ENCODE measurements at regions not wholly inside any gene's neighbourhood (a gene's known extent, or its start where the extent isn't known, plus 50 kb on each side); places are given as distances from the start of the nearest gene placed in this dataset.
"Not testable (repeated sequence)": the region's sequence is repeated elsewhere in the genome, so short reads cannot be mapped to it uniquely, and the experiment has no call there.

DNA sequence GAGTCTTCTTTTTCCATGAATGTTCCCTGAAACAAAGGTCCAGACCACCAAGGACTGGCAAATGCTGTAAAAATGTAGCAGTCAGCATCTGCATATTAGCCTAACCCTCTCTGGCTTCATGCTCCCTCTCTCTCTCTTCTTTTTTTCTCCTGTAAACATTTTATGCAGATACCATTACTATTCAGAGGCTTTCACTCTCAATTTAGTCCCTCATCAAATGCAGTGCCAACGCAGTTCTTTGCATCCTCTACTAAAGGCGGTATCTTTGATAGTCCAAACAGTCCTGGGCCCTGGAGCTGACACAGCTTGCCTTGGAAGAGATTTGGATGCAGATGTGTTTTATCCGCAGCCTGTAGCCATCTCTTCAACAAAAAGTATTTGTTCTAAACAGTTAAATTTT, 167.1 kb upstream of the MMS22L start:
- no peak for DNase-seq (ENCODE audit: low read depth in 2 of 2)

DNA sequence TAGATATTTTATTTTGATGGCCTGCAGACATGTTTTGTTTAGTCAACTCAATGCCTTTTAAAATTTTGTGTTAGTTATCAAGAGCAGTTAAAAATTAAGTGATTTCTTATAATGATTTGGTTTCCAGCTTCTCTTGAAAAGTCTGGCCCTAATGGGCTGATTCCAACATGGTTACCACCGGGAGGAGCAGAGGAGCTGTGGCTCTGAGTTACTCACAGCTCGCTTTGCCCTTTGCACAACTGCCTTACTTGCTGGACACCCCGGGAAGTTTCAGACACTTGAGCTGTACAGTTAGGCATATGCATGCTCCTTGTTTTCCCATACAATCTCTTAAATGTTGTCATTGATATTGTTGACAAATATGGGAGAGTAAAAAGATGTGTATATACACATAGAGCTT, 173.1 kb upstream of the MMS22L start:
- DNase-seq (ENCODE audit: low read depth in 2 of 2): no peak

DNA sequence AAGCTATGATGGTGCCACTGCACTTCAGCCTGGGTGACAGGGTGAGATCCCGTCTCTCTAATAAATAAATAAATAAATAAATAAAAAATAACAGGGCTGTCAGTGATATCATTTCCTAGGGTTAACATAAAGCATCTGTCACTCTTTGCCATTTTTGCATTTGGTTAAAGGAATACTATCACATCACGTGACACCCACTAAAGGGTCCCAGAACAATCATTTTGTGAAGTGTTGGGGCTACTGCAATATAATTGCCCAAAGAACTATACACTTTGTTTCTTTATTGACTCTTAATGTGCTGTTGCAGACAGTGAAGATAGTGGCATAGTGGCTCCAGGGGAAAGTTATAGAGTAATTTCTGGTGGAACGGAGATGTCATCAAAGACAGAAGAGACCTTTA, 176.5 kb upstream of the MMS22L start:
- DNase-seq (ENCODE audit: low read depth in 2 of 2): no peak

DNA sequence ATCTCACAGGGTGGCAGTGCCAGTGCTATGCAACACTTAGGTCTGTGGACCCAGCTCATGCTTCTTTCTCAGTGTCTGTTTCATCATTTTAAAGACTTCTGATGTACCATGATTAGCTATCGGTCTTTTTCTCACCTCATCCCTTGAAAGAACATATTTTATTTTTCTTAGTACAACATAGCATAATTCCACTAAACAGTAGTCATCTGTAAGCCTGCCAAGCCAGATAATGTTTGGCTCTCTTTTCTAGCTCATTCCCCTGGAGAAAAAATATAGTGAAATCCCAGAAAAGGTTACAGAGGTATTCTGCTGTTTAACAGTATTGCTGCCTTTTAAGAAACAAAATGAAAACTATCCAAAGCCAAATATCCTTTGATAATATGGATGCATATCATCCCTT, 177.0 kb upstream of the MMS22L start:
- DNase-seq (ENCODE audit: low read depth in 2 of 2): no peak

DNA sequence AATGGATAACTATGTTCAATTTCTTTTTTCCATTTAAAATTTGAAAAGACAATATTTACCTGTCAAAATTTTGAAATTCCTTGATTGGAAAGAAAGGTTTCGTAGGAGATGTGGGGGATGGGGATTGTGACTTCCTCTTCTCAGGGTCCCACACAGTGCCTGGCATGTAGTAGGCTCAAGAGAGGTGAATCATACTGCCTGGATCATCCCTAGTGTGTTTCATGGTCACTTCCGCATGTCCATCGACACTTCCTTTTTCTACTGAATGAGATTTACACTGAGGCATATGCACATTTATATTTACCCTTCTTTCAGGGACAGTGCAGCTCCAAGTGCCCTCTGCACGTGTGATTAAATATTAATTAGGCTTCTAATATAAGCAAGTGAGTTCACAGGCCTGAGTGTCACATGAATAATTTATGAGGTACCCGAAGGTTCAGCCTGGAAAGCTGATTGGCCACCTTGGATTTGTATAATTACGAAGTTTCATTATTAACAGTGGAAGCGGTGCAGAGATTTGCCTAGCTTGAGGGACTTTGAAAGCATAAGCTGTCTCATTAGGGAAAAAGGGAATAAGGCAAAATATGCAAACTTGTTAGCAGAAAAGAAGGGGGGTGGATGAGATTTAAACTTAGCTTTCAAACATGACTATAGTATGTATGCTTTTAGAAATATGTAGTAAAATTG, 177.5 kb upstream of the MMS22L start:
- no peak for DNase-seq (ENCODE audit: low read depth in 2 of 2)

DNA sequence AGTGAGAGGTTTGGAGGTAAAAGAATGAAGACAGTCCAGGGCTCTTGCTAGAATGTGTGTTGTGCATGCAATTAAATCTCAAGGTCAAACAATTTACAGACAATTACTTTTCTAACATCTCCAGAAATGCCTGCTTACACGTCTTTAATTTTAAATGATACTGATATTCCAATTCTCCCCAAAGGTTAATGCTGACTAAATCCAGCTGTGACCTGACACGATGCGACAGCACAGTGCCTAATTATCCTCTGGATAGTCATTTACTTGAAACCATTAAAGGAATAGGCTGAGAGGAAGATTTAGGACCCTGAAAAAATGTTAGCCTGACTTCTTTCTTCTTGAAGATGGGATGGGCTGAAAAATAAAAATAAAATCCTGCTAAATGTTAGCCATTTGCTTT, 178.2 kb upstream of the MMS22L start:
- DNase-seq (ENCODE audit: low read depth in 2 of 2): no peak

DNA sequence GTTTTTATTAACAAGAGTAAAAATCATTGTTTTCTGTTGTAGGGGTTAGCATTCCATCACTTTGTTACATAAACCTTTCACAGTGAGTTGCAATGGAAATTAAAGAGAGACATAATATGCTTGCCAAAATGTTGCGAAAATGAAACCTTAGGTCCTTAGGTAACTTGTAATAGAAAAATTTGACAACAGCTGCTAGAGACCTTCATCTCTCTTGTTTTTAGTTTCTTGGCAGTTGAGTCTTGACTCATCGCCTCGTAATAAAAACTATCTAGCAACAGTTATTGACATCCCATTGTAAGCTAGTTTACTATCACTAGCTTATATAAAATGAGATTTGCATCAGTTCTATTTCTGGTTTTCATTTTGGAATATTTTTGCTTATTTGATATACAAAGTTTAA, 179.0 kb upstream of the MMS22L start:
- DNase-seq (ENCODE audit: low read depth in 2 of 2): no peak

DNA sequence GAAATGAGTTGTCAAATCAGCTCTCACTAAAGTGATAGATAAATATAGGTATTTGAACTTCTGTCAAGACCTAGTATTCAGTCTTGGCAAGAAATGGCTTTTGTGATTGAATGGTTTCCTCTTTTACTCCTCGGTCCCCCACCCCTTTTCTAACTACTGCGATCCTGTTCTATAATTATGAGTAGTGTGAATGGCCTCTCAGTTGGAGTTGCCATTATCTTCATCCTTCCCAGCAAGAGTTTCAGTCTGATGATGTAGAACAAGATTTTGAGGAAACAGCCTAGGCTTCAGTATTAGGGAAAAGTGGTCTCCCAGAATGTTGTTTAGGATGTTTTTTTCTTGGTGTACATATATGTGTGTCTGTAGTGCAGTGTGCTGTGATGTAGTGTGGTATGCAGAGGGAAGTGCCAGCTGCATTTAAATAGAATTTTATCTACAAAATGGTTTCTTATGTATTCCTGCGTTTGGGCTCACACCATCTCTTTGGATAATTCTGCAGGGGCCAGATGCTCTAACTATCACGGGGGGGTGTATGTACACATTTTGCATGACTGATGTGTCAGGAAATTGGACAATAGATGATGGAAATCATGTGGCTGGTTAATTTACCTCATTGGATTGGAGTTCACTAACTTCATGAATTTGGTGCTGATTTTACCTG, 180.1 kb upstream of the MMS22L start:
- DNase-seq (ENCODE audit: low read depth in 2 of 2): no peak

DNA sequence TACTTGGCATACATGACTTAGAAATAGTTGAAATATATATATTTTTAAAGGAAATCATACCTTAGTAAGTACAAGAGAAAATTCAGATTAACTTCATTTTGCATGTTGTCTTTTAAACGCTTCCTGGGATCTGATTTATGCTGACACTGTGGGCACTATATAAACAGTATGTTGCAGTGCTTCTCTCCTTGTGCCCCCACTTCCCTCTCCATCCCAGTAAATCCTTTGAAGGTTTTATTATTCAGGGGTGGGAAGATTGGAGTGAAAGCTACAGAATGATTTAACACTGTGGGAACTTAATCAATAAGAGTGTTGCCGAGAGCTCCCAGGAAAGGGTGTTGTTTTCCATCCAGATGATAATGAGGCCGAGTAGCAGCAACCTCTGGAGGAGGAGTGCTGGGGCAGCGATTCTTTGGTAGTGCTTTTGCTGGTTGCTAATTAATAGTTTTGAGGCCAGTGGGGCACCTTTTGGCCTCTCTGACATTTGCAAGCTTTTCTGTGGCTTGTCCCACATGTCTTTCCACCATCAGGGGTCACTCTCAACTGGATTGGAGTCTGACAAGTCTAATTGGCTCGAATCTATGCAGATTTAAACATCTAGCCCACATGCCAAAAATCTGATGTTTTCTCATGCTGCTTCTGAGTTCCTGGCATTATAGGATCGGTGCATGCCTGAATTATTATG, 183.0 kb upstream of the MMS22L start:
- DNase-seq (ENCODE audit: low read depth in 2 of 2): no peak

DNA sequence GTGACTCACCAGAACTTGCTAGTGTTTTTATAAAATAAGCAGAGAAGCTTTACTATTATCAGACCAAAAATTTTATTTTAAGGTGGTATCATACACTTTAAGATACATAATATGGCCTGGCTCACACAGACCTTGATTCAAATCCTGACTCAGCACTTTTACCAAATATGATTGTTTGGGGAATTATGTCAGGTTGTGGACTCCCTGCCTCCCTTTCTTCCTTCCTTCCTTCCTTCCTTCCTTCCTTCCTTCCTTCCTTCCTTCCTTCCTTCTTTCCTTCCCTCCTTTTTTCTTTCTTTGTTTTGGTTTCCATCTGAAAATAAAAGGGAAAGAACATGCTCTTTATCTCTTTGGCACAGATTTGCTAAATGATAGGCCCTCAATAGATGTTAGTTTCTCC, 186.0 kb upstream of the MMS22L start:
- DNase-seq (ENCODE audit: low read depth in 2 of 2): no peak

DNA sequence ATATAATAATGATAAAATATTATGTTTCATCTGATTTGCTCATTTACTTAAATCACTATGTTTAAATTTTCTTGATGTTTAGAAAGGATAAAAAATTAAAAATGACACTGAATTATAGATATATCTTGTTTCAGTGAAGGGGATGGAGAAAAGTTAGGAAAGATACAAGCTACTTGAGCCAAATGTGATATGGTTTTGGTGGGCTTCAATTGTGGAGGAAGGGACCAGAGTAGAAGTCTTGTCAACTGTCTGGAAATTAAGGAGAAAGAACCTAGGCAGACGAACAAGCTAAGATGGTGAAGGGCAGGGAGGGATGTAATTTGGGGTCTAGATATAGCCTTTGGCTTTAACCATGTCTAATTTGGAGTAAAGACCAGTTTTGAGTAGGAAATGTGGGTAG, 186.4 kb upstream of the MMS22L start:
- DNase-seq (ENCODE audit: low read depth in 2 of 2): no peak

DNA sequence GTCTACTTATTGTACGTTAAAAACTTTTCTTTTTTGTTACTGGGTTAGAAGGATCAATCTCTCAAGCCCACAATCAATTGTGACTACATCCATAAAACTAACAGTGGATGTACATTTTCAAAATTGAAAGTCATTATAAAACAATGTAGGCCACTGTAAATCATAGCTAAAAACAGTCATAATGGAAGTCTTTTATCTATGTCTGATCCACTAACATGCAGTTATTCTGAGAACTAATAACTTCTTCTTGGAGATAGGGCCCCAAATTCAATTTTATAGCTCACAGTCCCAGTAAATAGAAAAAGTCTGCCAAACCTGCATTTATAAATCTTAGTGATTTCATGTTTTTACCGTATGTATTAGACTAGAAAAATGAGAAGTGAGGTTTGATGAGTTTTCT, 187.3 kb upstream of the MMS22L start:
- no peak for DNase-seq (ENCODE audit: low read depth in 2 of 2)

DNA sequence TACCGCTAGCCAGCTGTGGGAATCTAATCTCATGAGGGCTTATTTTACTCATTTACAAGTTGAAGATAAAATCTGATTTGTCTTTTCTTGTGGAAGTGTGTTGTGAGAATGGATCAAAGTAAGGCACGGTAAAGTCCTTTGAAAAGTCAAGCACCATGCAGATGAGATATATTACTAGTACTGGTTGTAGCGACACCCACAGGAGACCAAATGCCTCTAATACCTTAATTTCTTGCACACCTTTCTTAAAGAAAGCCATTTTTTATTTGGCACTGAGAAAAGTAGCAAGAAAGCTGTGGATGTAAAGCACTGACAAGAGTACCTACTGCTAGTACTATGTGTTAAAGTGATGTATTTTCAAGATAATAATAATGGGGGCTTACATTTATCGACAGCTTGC, 191.0 kb upstream of the MMS22L start:
- DNase-seq (ENCODE audit: low read depth in 2 of 2): no peak

DNA sequence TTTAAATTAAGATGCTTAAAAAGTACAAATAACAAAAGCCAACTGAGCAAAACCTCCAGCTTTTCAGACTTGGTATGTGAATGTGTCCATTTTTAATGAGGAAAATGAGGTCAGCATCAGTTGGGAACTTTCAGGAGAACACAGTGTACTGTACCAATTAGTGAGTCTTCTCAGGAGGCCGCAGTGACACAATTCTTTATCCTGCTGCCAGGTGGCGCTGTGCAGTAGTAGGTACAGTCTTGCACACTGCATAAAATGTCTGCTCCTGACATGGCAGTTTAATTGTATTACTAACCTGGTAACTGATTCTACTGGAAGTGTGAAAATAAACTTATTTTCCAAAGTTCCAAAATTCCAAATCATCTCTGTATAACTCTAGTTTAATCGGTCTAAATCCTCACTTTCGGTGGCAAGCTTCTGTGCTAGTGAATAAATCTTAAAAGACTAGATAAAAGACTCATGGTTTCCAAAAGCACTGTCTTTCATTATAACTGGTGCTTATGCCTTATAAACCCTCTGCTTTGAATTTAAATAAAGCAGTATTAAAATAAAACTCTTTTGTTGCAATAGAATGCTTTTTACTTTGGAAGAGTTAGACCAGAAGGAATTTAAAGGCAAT, 214.8 kb upstream of the MMS22L start:
- DNase-seq (ENCODE audit: low read depth in 2 of 2): peak in 1 of 2 donors; percentile 16

DNA sequence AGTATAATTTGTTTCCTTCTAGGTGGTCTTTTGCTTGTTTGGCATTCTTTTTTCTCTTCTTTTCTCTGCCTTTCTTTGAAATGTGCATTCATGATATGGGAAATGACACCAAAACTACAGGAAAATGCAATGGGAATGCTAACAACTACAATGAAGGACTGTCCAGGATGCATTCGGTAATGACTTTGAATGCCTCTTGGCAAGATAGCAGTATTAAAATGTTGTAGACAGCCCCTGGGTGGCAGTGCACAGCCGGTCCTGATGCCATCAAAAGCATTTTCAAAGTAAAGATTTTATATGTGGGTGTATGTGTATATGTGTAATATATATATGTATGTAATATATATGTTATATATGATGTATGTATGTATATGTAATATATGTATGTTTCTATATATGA, 218.8 kb upstream of the MMS22L start:
- DNase-seq (ENCODE audit: low read depth in 2 of 2): no peak

DNA sequence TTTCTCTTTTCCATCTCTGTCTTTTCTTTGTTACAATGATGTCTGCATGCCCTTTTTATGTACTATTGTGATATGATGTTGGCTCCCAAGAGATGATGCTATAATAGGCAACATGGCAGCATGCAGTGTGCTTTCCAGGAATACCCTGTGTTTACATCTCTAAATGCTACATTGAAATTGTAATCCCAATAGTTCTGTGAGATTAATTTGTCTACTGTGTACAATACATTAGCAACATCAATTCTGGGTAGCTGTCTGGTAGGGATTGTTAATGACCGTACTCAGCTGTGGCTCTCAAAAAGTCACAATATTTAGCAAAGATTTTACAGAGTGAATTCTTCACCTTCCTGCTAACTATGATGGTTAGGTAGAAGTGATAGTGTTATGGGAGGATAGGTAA, 225.6 kb upstream of the MMS22L start:
- no peak for DNase-seq (ENCODE audit: low read depth in 2 of 2)

DNA sequence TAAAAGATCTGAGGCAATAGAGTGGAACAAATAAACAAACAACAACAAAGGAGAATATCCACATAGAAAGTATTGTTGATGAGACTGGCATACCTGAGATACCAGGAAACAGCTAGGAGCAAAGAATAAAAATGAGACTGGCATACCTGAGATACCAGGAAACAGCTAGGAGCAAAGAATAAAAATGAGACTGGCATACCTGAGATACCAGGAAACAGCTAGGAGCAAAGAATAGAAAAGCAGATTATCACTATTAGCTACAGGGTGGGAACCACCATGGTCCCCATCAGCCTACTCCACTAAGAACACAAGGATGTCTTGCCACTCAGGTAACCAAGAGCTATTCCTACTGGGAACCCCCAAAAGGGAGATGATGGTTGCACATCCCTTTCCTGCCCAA, 230.2 kb upstream of the MMS22L start:
- not testable (repeated sequence) for DNase-seq (ENCODE audit: low read depth in 2 of 2)

DNA sequence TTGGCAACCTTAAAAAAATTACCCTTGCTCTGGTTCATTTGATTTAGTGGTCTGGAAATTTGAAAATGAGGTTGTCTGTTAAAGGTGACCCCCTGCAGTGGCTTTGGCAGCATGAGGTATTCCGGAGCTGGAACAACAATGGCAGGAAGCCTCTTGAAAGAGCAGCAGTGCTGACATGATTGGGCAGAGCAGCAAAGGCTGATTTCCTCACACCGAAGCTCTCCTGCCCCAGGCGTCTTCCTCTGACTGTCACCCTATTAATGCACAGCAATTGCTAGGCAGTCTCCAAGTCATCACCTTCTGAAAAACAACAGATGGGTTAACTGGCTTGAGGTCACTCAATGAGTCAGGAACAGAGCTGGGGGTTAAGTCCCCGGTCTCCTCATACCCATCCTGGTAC, 241.8 kb upstream of the MMS22L start:
- no peak for DNase-seq (ENCODE audit: low read depth in 2 of 2)

DNA sequence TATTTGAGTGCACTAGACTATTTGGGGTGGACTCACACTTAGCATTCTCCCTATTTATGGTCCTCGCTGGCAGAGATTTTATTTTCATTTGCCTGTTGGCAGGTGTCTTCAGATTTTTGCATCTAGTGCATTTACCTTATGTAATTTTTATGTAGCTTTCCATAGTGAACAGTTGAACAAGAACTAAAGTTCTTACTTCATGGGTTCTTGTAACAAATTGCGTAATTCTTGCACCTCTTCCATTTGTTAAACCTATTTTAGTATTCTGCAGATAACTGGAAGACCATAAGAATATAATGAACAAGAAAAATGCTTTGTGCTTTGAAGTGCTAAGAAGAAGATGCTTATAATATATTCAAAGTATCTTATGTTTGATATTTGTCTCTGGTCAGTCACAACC, 252.8 kb upstream of the MMS22L start:
- DNase-seq (ENCODE audit: low read depth in 2 of 2): no peak

DNA sequence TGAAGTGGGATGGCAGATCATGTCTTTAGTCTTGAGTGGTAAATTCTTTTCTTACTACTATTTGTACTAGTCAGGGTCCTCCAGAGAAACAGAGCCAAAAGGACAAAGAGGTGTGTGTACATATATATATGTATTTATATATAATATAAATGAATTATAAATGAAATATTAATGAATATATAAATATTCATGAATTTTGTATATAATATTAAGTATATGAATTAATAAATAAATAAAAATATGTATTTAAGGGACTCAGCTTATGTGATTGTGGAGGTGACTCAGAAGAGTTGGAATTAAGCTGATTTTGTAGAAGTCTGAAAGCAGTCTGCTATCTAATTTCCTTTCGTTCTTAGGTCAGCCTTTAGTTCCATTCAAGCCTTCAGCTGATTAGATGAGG, 265.3 kb upstream of the MMS22L start:
- DNase-seq (ENCODE audit: low read depth in 2 of 2): no peak

DNA sequence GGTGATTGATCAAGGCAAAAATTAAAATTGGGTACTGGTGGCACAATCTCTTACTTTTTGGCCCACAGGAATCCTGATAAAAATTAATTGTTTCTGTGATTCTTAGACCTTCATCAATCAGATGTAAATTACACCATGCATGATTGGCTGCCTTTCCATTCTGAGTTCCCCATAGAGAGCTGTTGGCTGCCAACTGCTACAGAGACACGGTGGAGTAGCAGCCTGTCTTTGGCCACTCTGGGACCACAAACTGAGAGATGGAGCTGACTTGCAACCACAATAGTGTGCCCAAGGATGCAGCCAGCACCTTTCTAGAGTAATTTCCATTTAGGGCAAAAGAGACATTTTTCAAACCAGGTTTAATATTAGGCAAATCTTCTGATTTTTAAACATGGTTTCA, 274.3 kb upstream of the MMS22L start:
- DNase-seq (ENCODE audit: low read depth in 2 of 2): no peak

DNA sequence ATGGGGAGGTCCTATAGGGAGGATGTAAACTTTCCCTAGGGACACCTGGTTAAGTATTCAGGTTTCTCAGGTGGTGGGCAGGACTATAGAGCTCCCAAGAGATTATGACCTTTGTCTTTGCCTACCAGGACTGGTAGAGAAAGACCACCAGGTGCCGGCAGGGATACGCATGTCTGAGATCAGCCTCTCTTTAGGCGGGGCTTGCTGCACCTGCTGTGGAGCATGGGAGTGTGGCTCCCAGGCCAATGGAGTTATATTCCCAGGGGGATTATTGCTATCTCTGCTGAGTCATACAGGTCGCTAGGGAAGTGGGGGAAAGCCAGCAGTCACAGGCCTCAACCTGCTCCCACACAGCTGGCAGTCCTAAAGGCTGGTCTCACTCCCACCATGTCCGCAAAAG, 280.5 kb upstream of the MMS22L start:
- no peak for DNase-seq (ENCODE audit: low read depth in 2 of 2)

DNA sequence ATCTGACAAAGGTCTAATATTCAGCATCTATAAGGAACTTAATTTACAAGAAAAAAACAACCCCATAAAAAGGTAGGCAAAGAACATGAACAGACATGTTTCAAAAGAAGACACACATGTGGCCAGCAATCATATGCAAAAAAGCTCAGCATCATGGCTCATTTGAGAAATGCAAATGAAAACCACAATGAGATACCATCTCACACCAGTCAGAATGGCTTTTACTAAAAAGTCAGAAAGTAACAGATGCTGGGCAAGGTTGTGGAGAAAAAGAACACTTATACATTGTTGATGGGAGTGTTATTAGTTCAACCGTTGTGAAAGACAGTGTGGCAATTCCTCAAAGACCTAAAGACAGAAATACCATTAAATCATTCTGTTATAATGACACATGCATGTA, 289.9 kb upstream of the MMS22L start:
- DNase-seq (ENCODE audit: low read depth in 2 of 2): no peak

All from activated CD8-positive, alpha-beta memory T cell treated with anti-CD3 and anti-CD28 coated beads for 4 hours (primary cell).